NCI-H1092 treated with DMSO at 0.1 percent for 48 hours (cell line): ENCODE measurements at regions not wholly inside any gene's neighbourhood (a gene's known extent, or its start where the extent isn't known, plus 50 kb on each side); places are given as distances from the start of the nearest gene placed in this dataset.

Experiments
- DNase-seq: peaks from one replicate; lab custom pipeline; 2025; lab: John Stamatoyannopoulos, UW

DNA sequence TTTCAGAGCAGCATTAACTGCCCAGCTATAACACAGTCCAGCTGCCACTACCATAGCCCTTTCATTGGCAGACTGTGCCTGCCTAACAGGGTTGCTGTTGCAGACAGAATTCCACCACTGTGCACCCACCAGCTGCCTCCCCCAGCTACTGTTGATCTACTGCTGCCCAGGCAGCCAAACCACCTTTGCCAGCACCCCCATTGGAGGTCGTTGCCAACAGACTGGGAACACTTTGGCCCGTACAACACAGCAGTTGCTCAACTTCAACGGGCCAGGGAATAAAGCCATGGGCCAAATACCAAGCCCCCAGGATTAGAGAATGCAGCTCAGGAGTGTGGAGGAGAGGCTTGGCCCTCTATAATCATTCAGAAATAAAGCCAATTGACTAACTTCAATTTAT lies 473.6 kb downstream of the CDH11 start:
- no peak for DNase-seq

DNA sequence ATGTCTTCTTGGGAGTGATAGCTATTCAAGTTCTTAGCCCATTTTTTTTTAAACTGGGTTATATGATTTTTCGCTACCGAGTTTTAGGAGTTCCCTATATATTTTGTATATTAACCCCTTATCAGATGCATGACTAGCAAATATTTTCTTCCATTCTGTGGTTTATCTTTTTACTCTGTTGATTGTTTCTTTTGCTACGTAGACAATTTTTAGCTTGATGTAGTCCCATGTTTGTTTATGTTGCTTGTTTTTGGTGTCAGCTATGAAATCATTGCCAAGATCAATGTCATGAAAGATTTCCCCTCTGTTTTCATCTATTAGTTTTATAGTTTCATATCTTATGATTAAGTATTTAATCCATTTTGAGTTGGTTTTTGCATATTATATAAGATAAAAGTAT lies 480.5 kb downstream of the CDH11 start:
- DNase-seq: no peak

DNA sequence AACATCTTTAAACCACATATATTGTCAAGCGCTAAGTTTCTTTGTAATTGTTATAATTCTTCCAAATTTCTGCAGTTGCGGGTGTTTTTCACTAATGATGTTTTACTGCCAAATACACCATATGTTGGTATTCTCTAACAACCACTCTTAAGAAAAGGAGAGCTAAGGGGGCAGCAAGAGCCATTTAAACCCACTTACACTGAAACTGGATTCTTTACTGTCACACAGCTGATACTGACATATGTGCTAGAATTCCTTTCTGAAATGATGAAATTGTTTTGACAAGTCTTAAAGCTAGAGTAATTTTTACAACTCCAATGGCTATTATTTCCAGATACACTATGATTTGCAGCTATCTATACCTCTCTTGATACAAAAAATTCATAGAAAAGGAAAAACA lies 483.1 kb downstream of the CDH11 start:
- DNase-seq: no peak

DNA sequence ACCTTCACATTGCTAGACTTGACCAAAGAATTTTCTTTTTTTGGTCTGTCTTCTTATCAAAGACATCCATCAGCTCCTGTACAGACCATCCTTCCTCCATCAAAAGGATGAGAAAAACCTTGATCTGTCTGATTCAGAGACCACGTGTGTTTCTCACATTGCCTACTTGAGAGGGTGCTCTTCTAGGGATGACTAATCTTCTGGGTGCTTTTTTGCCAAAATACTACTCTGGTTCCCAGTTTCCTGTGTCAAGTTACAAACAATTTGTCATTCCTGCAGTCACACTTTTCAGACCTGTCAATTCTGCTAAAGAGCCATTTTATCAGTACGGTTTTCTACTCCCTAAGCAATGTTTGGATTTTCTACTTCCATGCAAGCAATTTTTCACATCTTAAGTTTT lies 492.2 kb downstream of the CDH11 start:
- no peak for DNase-seq

DNA sequence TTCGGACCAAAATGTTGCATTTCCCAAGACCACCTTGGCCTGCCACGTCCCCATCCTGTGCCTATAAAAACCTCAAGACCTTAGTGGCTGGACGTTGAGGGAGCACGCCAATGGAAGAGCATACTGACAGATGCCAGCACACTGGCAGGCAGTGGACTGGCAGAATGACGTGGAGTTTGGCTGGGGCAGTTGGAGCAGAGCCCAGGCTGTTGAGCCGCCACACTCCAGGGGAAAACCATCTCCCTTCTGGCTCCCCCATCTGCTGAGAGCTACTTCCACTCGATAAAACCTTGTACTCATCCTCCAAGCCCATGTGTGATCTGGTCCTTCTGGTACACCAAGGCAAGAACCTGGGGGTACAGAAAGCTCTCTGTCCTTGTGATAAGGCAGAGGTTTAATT lies 494.1 kb downstream of the CDH11 start:
- no peak for DNase-seq

DNA sequence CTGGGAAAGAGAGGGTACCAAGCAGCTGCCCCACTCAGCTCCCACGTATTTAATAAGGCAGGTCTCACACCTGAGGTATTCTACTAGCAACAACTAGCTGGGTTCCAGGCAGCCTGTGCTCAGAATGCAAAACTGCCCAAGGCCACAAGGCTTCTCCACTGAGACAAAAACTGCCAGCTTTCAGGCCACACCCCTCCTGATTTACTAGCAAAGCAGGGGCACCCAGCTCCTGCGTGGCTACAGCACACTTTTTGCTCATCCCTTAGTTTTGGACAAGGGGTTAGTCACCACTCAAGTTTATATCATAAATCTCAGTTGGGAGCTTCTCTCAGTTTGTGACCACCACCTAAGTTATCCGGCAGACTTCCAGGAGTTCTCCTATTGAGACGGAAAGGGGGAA lies 494.6 kb downstream of the CDH11 start:
- DNase-seq: no peak

DNA sequence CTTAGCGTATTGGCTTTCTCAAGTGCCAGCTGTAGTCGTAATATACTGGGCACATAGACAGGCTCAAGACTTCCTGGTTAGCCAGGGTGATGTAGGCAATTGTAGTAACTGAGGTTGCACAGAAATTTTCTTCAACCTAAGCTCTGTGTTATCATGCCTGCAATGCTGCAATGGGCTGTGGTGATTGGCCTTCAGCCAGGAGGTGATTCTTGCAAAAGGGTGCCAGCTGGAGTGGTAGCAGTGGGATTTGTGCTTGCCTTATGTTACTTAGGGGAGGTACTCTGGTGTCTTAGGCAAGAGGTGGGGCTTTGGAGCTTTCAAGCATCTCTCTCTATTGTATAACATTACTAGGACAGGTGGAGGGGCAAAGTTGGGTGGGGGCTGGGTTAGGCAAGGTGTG lies 495.1 kb downstream of the CDH11 start:
- no peak for DNase-seq

DNA sequence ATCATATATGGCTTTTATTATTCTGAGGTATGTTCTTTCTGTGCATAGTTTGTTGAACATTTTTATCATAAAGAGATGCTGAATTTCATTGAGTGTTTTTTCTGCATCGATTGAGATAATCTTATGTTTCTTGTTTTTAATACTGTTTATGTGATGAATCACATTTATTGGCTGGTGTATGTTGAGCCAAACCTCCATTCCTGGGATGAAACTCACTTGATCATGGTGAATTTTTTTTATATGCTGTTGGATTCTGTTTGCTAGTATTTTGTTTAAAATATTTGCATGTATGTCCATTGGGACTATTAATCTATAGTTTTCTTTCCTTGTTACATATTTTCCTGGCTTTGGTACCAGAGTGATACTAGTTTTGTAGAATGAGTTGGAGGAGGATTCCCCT lies 500.2 kb downstream of the CDH11 start:
- DNase-seq: no peak

DNA sequence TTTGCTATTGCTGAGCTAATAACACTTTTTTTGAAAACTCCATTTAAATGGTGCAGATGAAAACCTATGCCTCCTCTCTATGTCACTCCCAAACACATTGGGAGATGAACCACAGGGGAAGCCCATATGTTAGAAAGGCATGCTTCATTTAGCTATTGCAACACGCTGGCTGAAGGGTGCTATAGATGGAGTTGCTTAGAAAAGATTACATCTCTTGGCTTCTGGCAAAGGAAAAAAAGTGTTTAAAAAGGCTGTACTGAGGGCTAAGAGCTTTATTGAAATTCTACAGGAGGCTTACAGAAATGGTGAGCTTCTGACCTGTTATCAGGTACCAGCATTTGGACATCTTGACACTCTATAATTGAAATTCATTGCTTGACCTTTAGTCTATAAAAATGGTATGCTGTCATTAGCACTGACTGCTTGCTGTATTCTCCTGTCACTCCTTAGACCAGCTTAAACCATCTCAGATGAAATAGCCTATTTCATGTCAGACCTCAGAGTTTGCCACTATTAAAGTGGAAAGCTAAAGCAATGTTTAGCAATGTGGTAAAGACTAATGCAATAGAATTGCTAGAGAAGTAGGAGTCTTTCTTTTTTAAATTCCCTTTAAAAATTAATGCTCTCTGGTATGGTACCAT lies 503.9 kb downstream of the CDH11 start:
- no peak for DNase-seq

DNA sequence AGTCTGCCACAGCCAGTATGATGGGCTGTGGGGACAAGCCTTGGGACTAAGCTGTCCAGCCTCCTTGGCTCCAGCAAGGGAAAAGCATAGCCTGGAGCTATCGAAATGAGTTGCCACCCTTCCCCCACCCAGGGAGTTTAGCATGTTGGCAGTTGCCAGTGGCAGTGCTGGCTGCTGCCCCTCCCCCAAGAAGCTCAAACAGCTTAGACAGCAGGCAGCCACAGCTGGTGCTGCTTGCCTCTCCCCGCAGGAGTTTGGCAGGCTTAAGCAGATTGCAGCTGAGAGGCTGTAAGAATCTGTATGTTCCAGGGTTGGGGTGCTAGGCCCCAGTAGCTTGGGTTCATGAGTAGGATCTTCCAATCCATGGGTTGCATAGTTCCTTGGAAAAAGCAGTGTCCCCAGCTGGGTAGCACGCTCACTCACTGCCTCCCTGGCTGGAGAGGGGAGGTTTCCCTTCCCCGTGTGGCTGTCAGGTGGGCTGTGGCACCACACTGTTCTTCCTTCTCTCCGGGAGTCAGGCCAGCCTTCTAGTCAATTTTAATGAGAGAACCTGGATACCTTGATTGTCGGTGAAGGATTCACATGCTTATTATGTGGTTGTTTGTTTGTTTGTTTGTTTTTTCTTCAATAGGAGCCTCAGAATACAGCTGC lies 506.1 kb downstream of the CDH11 start:
- no peak for DNase-seq

DNA sequence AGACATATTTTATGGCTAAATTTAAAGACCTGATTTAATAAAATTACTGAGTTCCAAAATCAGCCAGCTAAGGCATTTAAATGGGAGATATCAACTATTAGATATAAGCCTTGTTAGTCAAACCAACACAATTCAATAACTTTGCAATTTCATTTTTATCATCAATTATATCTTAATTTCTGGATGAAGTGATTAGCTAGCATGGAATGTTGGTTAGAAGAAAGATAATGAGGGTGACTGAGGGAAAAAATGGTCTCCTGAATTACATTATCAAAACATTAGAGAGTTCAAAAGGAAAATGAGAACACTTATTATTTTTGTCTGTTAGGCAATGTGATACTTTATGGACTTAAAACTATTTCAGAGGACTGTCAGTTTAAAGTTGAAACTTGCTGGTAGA lies 525.7 kb downstream of the CDH11 start:
- DNase-seq: no peak

DNA sequence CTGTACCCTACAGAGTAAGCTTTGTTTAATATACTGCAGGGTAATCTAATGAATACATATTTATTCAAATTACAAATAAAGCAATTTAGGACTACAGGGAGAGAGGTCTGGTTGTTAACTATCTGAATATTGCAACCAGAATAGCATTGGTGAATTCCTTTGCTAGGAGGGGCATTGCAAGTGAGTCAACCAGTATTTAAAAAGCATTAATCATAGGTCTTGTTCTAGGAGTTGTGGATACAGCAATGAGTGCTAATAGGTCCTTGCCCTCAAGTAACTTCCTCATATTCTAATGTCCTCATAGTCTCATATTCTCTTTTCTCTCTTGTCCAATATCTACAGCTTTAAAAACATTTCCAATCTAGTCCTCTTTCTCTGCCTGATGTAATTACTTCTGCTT lies 531.4 kb downstream of the CDH11 start:
- no peak for DNase-seq

DNA sequence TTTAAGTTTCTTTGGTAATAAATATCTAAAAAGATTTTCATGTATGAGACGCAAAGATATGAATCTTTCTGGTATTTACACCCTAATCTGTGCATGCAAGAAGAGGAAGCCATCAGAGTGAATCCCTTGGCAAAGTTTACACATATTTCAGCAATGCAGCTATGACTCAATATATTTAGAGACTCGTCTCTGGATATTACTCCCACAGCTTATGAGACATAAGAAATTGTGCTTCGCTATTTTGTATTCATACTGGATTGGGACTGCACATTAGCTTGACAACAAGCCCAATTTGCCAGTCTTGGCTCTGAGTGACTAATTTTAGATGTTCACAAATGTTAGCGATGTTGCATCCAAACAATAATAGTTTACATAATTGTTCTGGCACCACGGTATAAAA lies 532.0 kb downstream of the CDH11 start:
- DNase-seq: no peak

DNA sequence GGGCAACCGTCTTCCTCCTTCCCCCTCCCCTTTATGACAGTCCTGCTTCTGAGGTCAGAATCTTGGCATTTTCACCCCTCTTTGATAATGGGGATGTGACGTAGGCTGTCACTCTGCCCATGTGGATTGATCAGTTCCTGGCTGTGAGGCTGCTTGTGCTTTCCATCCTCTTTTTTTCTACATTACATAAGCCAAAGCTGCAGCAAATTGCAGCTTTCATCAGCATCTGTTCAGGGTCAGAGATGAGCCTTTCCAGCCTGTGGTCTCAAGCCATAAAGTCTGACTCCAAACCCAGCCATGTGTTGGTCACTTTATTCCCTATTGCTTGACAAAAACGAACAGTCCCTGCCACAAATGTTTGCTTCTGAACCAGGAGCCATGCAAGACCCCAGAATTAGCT lies 535.1 kb downstream of the CDH11 start:
- no peak for DNase-seq

DNA sequence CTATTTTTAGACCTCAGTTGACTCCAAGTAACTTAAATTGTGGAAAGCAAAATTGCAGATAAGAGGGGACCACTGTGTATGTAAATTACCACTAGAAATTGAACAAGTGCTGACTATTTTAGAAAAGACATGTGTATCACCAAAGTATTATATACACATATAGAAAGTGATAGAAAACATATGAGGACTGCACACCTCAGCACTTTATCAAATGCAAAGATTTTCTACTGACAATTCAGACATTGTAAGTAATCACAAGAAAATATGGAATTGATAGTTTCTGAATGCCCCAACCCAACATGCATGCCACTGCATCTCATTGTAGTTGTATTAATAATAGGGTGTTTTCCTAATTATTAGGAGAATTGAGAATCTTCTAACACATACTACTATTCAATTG lies 536.5 kb downstream of the CDH11 start:
- no peak for DNase-seq

DNA sequence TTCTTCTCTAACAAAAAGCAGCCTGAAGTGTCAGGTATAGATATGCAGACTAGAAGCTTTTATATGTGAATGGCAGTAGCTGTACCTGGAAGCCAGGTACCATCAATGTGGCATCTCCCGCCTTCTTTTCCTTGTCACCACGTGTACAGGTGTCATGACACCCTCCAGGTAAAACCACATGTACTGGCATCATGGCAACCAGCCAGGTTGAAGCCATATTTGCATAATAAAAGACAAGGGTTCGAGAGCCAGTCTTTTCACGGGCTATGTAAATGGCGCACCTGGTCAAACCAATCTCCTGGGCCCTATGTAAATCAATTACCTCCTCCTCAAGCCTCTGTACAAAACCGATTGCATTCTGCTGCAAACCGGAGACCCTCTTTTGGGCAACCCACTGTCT lies 541.3 kb downstream of the CDH11 start:
- no peak for DNase-seq

DNA sequence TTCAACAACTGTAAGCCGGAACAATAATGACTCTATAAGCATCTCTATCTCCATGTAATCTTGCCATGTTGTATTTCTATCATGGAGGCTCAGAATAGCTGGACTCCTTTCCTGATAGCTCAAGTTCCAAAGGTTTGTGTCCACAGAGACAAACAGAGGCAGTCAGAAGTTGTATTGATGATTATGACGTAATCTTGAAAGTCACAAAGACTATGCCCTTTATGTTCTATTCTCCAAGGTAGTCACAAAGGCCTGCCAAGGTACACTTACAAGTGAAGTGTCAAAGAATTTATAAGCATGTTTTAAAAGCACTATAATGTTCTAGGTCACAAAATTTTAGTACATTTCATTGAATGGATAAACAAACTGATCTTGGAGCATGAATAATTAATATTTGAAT lies 542.2 kb downstream of the CDH11 start:
- no peak for DNase-seq

DNA sequence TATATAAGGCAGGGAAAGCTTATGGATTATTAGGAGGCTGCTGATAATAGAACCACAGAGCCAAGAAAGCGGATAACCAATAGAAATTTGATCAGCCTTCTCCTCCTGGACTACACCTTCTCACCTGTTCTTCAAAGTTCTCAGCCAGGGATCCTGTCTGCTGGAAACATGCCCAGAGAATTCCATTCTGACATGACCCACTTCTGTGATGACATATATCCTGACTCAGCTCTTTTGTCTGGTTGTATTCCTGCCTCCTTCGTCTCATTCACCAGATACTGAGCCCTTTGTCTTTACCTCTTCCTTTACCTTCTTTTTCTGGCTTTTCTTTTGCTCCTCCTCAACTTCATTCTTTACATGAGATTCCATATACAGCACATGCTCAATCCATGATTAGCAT lies 576.1 kb downstream of the CDH11 start:
- no peak for DNase-seq

DNA sequence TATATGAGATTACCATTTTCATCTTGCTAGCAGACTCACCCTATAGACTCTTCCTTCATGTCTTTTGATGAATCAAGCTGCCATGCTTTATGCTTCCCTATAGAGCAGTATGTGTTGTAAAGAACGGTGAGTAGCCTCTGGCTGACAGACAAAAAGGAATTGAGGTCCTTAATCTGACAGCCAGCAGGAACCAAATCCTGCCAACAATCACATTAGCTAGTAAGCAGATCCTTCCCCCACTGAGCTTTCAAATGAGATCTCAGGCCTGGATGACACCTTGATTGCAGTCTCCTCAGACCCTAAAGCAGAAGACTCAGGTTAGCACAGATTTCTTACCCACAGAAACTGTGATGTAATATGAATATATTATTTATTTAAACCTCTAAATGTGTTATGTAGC lies 577.0 kb downstream of the CDH11 start:
- DNase-seq: no peak

DNA sequence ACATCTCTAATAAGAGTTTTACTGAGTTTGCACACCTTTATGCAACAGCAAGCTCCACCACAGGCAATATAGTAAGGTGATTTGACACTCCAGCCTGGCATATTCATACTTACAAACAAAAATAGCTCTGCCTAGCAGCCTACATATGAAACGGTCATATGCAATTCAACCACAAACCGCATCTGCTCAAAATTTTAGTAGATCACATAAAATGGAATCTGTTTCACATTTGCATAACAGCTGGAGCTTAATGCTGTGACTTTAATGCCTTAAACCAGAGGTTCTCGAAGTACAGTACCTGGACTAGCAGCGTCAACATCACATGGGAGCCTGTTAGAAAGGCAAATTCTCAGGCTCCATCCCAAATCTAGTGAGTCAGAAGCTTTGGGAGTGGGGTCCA lies 578.4 kb downstream of the CDH11 start:
- no peak for DNase-seq

DNA sequence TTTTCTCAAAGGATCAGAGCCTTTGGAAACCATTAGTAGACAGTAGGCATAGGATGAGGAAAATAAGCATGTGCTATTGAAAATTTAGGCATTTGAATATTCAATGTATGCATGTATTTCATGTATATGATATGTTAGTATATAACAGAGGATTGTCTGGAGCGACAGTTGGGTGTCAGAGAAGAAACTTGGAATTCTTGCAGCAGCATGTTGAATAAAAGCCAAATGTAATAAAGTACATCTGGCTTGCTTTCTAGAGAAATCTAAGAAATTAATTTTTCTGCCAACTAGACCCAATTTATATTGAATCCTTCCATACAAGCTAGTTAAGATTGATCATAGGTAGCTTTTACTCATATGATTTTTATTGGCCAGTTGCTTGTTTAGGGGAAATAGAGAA lies 578.8 kb downstream of the CDH11 start:
- no peak for DNase-seq

DNA sequence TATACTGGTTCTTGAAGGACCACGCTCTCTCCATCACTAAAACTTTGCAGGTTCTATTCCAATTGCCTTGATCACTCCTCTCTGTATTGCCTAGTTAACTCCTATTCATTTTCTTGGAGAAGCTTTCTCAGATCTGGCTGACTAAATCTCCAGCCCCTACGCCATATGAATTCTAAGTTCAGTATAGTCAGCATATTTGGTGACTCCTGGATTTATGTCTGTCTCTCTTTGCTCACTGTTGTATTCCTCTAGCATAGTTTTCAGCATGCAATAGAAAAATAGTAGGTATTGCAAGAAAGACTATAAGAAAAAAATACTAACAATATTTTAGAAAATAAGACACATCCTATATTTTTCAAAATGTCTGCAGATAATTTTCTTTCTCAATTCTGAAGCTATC lies 579.7 kb downstream of the CDH11 start:
- no peak for DNase-seq

DNA sequence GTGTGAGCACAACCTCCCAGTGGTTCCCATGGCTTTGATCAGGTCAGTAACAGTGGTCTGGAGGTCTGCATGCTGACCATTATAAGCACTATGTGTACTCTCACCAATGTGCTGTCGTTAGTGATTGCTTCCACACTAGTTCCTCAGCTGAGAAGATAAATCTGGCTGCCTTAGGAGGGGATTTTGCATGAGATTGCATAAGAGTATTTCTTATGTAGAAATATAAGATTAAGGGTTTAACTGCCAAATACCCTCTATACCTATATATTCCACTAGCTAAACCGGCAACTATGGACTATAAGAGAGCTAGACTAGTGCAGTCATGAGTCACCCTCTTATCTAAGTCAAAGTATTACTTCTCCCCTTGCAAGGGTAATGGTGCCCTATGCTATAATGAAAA lies 580.2 kb downstream of the CDH11 start:
- DNase-seq: no peak

DNA sequence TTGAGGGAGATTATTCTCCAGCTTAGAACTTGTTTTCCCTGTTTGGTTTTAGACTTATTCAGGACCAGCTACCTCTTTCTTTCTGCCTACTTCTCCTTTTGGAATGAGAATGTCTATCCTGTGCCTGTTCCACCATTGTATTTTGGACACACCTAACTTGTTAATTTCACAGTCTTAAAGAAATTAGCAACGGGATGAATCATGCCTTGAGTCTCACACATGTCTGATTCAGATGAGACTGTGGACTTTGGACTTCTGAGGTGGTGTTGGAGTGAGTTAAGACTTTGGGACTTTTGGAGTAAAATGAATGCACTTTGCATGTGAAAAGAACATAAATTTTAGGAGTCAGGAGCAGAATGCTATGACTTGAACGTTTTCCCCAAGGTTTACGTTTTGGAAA lies 581.4 kb downstream of the CDH11 start:
- DNase-seq: no peak
